ENCODE measurements at regions not wholly inside any gene's neighbourhood (a gene's known extent, or its start where the extent isn't known, plus 50 kb on each side); places are given as distances from the start of the nearest gene placed in this dataset.

GRCh38 chr9:117826837-117827236 is 122.6 kb downstream of the TLR4 start:
- TF ChIP-seq GLIS3 (CRISPR knock-in tag; IDR thresholded peaks at IDR 0.05) (no peak), ESRRG (CRISPR knock-in tag; IDR thresholded peaks at IDR 0.05) (no peak), ZC3H10 (CRISPR knock-in tag; IDR thresholded peaks at IDR 0.05) (no peak)
